ENCODE measurements at regions not wholly inside any gene's neighbourhood (a gene's known extent, or its start where the extent isn't known, plus 50 kb on each side); places are given as distances from the start of the nearest gene placed in this dataset.

- DNase-seq: no peak
Observed at GRCh38 chr1:5371270-5371669, 621.0 kb downstream of the NPHP4 start.

GRCh38 chr1:5370311-5370710 lies 621.9 kb downstream of the NPHP4 start:
- no peak for DNase-seq

DNA sequence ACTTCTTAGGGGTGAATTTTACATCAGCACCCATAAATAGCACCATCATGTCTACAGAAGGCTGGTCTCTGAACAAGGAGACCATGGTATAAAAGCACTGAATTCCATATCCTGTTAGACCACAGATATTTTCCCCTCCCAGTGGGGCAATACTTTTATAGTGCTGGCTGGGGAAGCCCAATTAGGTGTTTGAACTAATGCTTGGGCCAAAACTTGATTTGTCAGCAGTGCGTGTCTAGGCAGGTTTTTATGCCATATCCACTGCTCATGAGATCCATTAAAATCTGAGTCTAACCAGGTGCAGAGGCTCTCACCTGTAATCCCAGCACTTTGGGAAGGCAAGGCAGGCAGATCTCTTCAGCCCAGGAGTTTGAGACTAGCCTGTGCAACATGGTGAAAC lies 623.0 kb downstream of the NPHP4 start:
- DNase-seq: no peak

- no peak for DNase-seq
Observed at GRCh38 chr1:5368201-5368600, 624.0 kb downstream of the NPHP4 start.

- DNase-seq: no peak
Observed at GRCh38 chr1:5367306-5367705, 624.9 kb downstream of the NPHP4 start.

DNA sequence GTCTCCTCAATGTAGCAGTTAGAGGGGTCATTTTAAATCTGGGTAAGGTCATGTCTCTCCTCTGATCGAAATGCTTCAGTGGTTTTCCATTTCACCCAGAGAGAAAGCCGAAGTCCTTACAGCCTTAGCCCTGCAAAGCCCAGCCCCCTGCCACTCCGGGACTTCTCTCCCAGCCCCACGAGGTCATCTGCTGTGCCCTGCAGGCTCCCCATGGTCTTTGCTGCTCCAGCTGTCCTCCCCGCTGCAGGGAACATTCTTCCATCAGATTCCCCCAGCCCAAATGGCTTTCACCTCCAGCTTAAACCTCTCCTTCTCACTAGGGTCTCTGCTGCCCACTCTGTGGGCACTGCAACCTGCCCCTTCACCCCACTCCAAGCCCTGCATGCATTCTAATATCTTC lies 626.5 kb downstream of the NPHP4 start:
- DNase-seq: no peak

GRCh38 chr1:5364591-5364990 lies 627.6 kb downstream of the NPHP4 start:
- DNase-seq: no peak

GRCh38 chr1:5354681-5355080 lies 637.5 kb downstream of the NPHP4 start:
- no peak for DNase-seq

- DNase-seq: no peak
Observed at GRCh38 chr1:5351366-5351765, 640.9 kb downstream of the NPHP4 start.

DNA sequence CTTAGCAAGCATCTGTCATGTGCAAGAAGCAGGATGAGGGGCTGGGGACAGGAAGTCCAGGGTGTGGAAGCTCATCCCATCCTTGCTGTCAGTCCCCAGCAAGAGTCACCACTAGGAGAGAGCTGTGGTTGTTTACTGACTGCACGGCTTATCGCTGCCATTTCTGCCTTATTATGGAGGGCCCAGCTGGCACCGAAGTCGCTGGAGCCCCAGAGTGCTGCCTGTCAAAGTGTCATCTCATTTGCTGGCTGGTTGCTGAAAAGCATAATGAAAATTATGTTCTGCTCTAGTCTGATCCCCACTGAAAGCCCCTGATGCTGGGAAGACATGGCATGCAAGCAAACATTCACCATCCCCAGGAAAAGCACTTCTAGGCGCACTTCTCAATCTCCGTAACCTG lies 642.7 kb downstream of the NPHP4 start:
- no peak for DNase-seq

DNA sequence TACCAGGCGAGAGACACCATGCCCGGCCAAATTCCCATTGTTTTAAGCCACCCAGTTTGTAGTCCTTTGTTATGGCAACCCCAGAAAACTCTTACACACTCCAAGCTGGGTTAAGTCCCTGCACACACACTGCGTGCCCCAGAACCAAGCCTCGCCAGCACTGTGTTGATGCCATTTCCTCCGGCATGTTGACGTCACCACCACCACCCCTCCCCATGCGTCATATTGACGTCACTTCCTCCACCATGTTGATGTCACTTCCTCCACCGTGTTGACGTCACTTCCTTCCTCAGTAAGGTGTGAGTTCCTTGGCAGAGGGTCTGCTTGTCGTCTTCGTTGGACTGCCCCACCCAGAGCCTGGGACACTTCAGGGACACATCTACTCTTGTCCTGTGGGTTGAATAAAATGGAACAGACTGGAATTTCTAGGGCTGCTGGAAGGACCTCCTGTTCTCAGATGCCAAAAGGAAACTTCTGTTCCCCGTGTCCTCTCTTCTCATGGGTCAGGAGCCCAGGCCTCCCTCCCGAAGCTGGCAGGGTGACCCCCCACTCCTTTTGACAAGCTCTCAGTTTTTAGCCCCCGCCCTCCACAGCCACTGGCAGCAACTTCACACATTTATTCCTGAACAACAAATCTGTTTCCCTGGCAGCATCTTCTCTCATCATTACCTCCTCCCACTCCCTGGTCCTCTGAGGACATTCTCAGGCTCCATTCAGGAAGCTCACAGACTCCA lies 643.3 kb downstream of the NPHP4 start:
- DNase-seq: no peak

GRCh38 chr1:5347726-5348125 lies 644.5 kb downstream of the NPHP4 start:
- DNase-seq: no peak

- DNase-seq: no peak
Observed at GRCh38 chr1:5345556-5345955, 646.7 kb downstream of the NPHP4 start.

DNA sequence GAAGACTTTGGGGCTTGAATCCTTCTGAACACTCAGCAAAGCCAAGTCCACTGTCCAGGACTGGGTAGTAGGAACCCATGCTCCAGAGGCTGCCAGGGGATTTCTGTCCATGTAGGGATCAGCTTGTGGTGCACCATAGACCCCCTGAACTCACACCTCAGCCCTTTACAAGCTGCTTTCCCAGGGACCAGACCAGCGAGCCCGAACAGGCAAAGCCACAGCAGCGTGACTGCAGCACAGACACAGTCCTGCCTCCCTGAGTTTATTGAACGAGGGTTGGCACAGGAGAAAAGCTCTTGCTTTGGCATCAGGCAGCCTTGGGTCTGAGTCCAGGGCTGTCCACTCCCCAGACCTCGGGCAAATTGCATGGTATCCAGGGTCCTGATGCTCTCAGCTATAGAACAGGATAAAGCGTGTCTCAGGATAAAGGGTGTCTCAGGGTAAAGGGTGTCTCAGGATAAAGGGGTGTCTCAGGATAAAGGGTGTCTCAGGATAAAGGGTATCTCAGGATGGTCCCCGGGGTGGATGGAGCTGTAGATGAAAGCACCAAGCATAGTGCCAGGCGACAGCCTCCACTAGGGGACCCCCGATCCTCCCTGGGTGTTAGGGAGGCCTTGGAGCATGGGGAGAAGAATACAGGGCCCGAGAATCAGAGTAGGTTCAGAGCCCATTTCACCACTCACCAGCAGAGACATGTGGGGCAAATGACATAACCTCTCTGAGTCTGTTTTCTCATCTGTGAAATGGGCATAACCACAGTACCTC lies 648.8 kb downstream of the NPHP4 start:
- no peak for DNase-seq

DNA sequence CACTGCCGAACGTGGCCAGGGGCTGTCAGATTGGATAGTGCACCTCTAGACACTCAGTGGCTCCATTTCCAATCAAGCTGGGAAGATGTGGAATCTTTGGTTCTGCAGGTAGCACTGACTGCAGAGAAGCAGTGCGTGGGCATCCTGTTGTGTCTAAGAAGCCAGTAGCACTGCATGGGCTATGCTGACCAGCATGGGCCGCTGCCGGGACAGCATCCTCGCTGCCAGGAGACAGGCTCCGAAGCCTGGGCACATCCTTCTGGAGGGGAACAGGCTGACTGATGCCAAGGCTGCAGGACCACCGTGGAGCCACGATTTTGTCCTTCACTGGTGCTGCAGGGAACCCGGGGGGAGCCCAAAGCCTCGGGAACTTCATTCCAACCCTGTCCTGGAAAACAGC lies 649.4 kb downstream of the NPHP4 start:
- DNase-seq: no peak

GRCh38 chr1:5342172-5342571 lies 650.1 kb downstream of the NPHP4 start:
- DNase-seq: no peak

GRCh38 chr1:5341471-5341870 lies 650.8 kb downstream of the NPHP4 start:
- DNase-seq: no peak

DNA sequence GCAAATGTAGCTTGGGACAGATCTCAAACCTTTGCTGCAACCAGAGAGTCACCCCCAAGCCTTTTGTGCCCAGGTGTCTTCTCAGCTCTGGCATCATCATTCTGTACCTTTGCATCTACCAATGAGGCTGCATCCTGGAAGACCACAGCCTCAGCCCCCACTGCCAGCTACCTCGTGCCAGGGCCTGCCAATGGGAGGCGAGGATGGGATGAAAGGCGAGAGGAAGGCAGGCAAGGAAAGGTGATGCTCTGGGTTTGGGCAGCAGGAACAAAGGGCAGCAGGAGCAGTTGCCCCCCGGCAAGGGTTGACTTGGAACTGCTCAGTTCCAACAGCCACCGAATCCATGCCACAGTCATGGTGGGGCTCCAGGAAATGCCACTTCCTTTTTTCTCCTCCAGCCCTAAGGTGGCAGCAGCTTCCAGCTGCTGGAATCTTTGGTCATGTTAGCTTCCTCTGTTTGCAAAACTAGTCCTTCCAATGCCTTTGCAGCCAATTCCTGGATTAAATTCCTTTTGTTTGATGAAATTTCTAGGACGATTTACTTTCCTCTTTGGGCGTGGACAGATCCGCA lies 651.6 kb downstream of the NPHP4 start:
- no peak for DNase-seq

GRCh38 chr1:5338466-5338865 lies 653.8 kb downstream of the NPHP4 start:
- DNase-seq: no peak

DNA sequence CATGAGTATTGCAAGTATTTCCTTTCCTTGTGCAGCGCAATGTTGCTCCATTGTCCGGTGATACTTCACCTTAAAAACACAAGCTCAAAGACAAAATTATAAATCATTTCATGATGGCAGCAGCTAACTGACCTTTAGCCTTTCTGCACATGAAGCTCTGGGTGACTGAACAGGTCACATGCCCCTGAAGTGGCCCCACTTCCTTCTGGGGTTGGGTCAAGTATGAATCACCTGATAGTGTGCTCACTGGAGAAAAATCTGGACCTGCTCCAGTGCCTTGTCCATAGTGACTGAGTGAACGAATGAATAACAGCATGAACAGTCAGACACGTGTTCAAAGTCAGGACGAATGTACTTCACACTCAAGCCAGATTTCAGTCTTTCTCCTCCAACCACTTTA lies 658.9 kb downstream of the NPHP4 start:
- DNase-seq: no peak

GRCh38 chr1:5331101-5331500 lies 661.1 kb downstream of the NPHP4 start:
- no peak for DNase-seq

DNA sequence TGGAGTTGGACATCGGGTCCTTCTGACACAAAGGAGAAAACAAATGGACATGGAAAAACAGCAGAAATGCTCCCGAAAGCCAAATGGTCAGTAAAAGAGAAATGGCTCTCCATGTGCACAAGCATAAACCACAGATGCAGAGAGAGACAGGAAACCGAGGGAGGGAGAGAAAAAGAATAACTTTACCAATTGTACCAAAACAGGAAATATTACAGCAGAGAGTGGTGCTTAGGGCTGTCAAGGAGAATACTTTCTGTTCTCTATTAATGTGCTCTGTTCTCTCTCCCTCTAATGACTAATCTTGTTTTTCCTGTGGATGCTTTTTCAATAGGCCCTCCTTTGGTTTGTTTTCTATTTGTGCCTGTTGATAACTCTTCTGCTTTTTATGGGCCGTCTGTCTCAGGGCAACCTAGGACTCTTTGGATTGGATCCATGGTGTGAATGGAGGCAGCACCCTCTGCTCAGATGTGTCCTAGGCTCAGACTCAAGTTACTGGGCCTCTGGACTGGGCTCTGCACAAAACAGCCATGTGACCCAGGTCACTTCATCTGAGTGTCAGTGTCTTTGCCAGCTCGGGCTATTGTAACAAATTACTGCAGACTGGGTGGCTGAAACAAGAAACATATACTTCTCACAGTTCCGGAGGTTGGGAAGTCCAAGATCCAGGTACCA lies 663.0 kb downstream of the NPHP4 start:
- DNase-seq: no peak

GRCh38 chr1:5324883-5325282 lies 667.3 kb downstream of the NPHP4 start:
- DNase-seq: no peak

All from occipital lobe (tissue), 1 donor.